ENCODE measurements at regions not wholly inside any gene's neighbourhood (a gene's known extent, or its start where the extent isn't known, plus 50 kb on each side); places are given as distances from the start of the nearest gene placed in this dataset.

- no peaks in the 10 kb centered on the region for H3K36me3 ChIP-seq (replicated peaks in 1 of 2; ENCODE audit: insufficient read depth in 1 of 2, low read depth in 2 of 2)
- 45 to 54% methylated on average over 16 of the region's 16 CpGs for WGBS, 2 donors
Measured at GRCh38 chr11:134558916-134559601, 147.0 kb upstream of the B3GAT1 start.

DNA sequence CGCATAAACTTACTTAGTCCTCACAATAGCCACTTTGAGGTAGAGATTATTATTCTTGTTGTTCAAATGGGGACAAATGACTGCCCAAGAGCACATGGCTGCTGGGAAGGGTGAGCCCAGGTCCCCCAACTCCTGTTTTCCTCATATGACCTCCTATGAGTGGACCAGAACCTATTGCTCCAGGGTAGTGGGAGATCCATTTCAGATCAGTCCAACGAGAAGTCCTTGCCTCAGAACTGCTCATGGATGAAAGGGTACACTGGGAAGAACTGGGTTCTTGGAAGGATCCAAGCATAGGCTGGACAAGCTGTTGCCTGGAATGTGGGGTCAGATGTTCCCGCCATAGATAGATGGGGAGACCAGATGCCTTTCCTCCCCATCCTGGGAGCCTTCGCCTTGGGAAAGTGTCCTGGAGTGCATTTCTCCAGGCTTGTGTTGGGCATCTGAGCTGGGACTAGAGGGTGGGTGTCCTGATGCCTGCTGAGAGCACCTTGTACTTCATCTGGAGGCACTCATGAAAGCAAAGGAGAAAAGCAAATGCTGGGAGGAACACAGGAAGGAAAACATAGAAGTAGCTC, 146.3 kb upstream of the B3GAT1 start:
- Histone ChIP-seq H3K27me3 (peaks cover 0 to 3% of the 10 kb centered on the region in 2 donors), H3K9me3 (no peaks in the 10 kb centered on the region), H3K27ac (no peak overlapping the region), H3K4me1 (no peaks in the 10 kb centered on the region), H3K4me3 (no peak overlapping the region), H3K36me3 (replicated peaks in 1 of 2; ENCODE audit: insufficient read depth in 1 of 2, low read depth in 2 of 2) (no peaks in the 10 kb centered on the region)
- no peak for DNase-seq
- TF ChIP-seq, protein P1, sequence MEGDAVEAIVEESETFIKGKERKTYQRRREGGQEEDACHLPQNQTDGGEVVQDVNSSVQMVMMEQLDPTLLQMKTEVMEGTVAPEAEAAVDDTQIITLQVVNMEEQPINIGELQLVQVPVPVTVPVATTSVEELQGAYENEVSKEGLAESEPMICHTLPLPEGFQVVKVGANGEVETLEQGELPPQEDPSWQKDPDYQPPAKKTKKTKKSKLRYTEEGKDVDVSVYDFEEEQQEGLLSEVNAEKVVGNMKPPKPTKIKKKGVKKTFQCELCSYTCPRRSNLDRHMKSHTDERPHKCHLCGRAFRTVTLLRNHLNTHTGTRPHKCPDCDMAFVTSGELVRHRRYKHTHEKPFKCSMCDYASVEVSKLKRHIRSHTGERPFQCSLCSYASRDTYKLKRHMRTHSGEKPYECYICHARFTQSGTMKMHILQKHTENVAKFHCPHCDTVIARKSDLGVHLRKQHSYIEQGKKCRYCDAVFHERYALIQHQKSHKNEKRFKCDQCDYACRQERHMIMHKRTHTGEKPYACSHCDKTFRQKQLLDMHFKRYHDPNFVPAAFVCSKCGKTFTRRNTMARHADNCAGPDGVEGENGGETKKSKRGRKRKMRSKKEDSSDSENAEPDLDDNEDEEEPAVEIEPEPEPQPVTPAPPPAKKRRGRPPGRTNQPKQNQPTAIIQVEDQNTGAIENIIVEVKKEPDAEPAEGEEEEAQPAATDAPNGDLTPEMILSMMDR (IDR thresholded peaks at IDR 0.05), result no peak
- no peak for TF ChIP-seq POLR2A (IDR thresholded peaks at IDR 0.05)
- intact Hi-C loops (cut with DNase I), result no loop called here
- ATAC-seq, result no peak
- 52 to 65% methylated on average over 3 to 4 of the region's 4 CpGs for WGBS, 2 donors

More at GRCh38 chr11:134558916-134559601, 147.0 kb upstream of the B3GAT1 start:
- Histone ChIP-seq H3K4me3 (no peak overlapping the region), H3K27me3 (peaks cover 0 to 3% of the 10 kb centered on the region in 2 donors), H3K27ac (no peak overlapping the region), H3K9me3 (no peaks in the 10 kb centered on the region), H3K4me1 (no peaks in the 10 kb centered on the region)
- intact Hi-C loops (cut with DNase I), result no loop called here
- ATAC-seq (no peak), DNase-seq (no peak)
- no peak for TF ChIP-seq POLR2A (IDR thresholded peaks at IDR 0.05)
- TF ChIP-seq, protein P1 (IDR thresholded peaks at IDR 0.05), result no peak

DNA sequence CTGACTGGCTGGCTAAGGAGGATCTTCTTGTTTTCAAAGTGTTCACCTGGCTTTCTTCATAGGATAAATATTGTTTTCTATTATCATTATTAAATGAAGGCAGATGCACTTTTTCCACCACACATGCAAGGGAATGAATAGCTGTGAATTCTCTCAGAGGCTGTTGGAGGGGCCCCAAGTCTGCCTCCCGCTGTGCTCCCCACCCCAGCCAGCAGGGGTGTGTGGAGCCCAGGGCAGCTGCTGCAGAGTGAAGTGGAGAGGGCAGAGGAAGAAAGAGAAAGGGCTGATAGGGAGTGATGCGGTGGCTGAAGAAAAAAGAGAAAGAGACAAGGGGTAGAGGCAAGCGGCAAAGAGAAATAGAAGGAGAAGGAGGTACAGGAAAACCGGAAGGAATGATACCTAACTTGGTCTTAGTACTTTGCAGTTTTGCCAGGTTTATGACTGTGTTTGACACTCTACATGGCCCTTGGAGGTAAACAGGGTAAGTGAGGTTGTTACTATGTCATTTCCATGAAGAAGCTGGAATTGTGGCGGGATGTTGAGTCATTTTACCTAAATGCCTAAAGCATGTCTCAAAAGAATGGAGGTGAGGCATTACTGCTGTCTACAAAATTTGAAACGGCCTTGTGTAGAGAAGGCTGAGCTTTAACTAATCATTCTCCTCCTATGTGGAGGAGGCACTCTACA, 145.7 kb upstream of the B3GAT1 start:
- H3K36me3 ChIP-seq (replicated peaks in 1 of 2; ENCODE audit: insufficient read depth in 1 of 2, low read depth in 2 of 2), result no peaks in the 10 kb centered on the region
- no peak overlapping the region for H3K27ac ChIP-seq
- no peak overlapping the region for H3K4me3 ChIP-seq
- DNase-seq (no peak), ATAC-seq (no peak)
- H3K4me1 ChIP-seq, result no peaks in the 10 kb centered on the region
- no peaks in the 10 kb centered on the region for H3K9me3 ChIP-seq
- intact Hi-C loops (cut with DNase I), result no loop called here
- peaks cover 0 to 3% of the 10 kb centered on the region in 2 donors for H3K27me3 ChIP-seq
- TF ChIP-seq POLR2A (IDR thresholded peaks at IDR 0.05), result no peak
- TF ChIP-seq, protein P1 (IDR thresholded peaks at IDR 0.05), result no peak
- WGBS, 2 donors, result 50 to 60% methylated on average over 6 of the region's 6 CpGs

GRCh38 chr11:134556186-134556585, 144.1 kb upstream of the B3GAT1 start:
- H3K27ac ChIP-seq, result no peak overlapping the region
- 91 to 92% methylated on average over 4 of the region's 4 CpGs for WGBS, 2 donors
- H3K4me1 ChIP-seq, result no peaks in the 10 kb centered on the region
- no peaks in the 10 kb centered on the region for H3K9me3 ChIP-seq
- H3K4me3 ChIP-seq, result no peak overlapping the region
- no peak for TF ChIP-seq POLR2A (IDR thresholded peaks at IDR 0.05)
- TF ChIP-seq, protein P1 (IDR thresholded peaks at IDR 0.05), result no peak
- intact Hi-C loops (cut with DNase I), result no loop called here
- no peaks in the 10 kb centered on the region for H3K36me3 ChIP-seq (replicated peaks in 1 of 2; ENCODE audit: insufficient read depth in 1 of 2, low read depth in 2 of 2)
- peaks cover 0 to 3% of the 10 kb centered on the region in 2 donors for H3K27me3 ChIP-seq
- DNase-seq (no peak), ATAC-seq (no peak)

Data from body of pancreas (tissue), 4 donors.